OCI-LY7 (cell line): ENCODE measurements at regions not wholly inside any gene's neighbourhood (a gene's known extent, or its start where the extent isn't known, plus 50 kb on each side); places are given as distances from the start of the nearest gene placed in this dataset.

Source experiments
- BruUV-seq: library from RNA; stranded (reverse); fragments of 400-500 nt; replicated peaks from 2 replicates; lab custom pipeline; 2021; lab: Mats Ljungman, UMichigan
- CTCF ChIA-PET: fragments of 300-600 bp; sonication (Branson Sonifier 250); formaldehyde crosslinking; loops from one replicate; lab custom pipeline; 2022; ENCODE audit warnings: antibody characterized with exemption; ENCODE audit not compliant: unreplicated experiment; lab: Charles Lee
- POLR2A ChIA-PET: fragments of 300-600 bp; sonication (Branson Sonifier 250); formaldehyde crosslinking; loops from one replicate; lab custom pipeline; 2022; ENCODE audit warnings: antibody characterized with exemption; lab: Charles Lee
- DNase-seq: peaks from one replicate; pipeline ENCODE4 v3.0.0-alpha.2; 2015; ENCODE audit warnings: low spot score
- H2AFZ ChIP-seq: fragments of 200-600 bp; sonication (generic), shearing (Covaris generic); 2 replicates; pipeline ENCODE4 v1.6.1; 2014; ENCODE audit warnings: mild to moderate bottlenecking, antibody characterized with exemption, low read length, moderate library complexity
- H3K27ac ChIP-seq: fragments of 200-600 bp; sonication (generic); 2 replicates; pipeline ENCODE4 v1.5.1; 2014; ENCODE audit warnings: mixed run types, low read depth, mild to moderate bottlenecking, moderate library complexity, low read length, inconsistent platforms; ENCODE audit not compliant: poor library complexity, severe bottlenecking
- H3K36me3 ChIP-seq: fragments of 200-600 bp; sonication (generic); 2 replicates; pipeline ENCODE4 v1.6.1; 2014; ENCODE audit warnings: mild to moderate bottlenecking, antibody characterized with exemption, low read length, moderate library complexity, mixed read lengths; ENCODE audit not compliant: insufficient read depth
- H3K4me1 ChIP-seq: fragments of 200-600 bp; sonication (generic); 2 replicates; pipeline ENCODE4 v1.5.1; 2014; ENCODE audit warnings: mild to moderate bottlenecking, low read length; ENCODE audit not compliant: insufficient read depth, poor library complexity, severe bottlenecking
- H3K4me2 ChIP-seq: fragments of 200-600 bp; sonication (generic); 2 replicates; pipeline ENCODE4 v1.6.1; 2014; ENCODE audit warnings: mild to moderate bottlenecking, low read length
- H3K4me3 ChIP-seq: fragments of 200-600 bp; sonication (generic); 2 replicates; pipeline ENCODE4 v1.5.1; 2014; ENCODE audit warnings: mild to moderate bottlenecking, low read depth, low read length; ENCODE audit not compliant: poor library complexity, severe bottlenecking
- H3K79me2 ChIP-seq: fragments of 200-600 bp; sonication (generic); 2 replicates; pipeline ENCODE4 v1.6.1; 2016; ENCODE audit warnings: low read depth, mild to moderate bottlenecking, low read length, moderate library complexity, mixed read lengths; ENCODE audit not compliant: insufficient read depth
- H3K9me2 ChIP-seq: fragments of 200-600 bp; sonication (generic); 2 replicates; pipeline ENCODE4 v1.6.1; 2016; ENCODE audit warnings: mild to moderate bottlenecking, low read length, mixed read lengths; ENCODE audit not compliant: insufficient read depth
- H3K9me3 ChIP-seq: fragments of 200-600 bp; sonication (generic); 2 replicates; pipeline ENCODE4 v1.6.1; 2014; ENCODE audit warnings: mild to moderate bottlenecking, mixed run types, low read length, mixed read lengths
- H4K20me1 ChIP-seq: fragments of 200-600 bp; sonication (generic); 2 replicates; pipeline ENCODE4 v1.6.1; 2014; ENCODE audit warnings: mild to moderate bottlenecking, antibody characterized with exemption, low read length, moderate library complexity, mixed read lengths; ENCODE audit not compliant: insufficient read depth
- EZH2phosphoT487 ChIP-seq: fragments of 200-600 bp; sonication (generic); IDR thresholded peaks from 2 replicates; pipeline ENCODE4 v1.6.1; 2018; ENCODE audit warnings: low read depth, borderline replicate concordance, mild to moderate bottlenecking, mixed run types, antibody characterized with exemption, low read length, moderate library complexity, mixed read lengths
- intact Hi-C: fragments of 100-400 bp; cut with micrococcal nuclease; formaldehyde crosslinking; loops from one replicate; pipeline ENCODE4 v1.10.0; 2022; ENCODE audit not compliant: unreplicated experiment
- TF ChIP-seq, protein P1 (sequence below): fragments of 200-600 bp; sonication (generic); conservative IDR thresholded peaks from 2 replicates; pipeline ENCODE4 v1.5.1; 2014; ENCODE audit warnings: mild to moderate bottlenecking, antibody characterized with exemption, low read length, moderate library complexity, mixed read lengths

DNA sequence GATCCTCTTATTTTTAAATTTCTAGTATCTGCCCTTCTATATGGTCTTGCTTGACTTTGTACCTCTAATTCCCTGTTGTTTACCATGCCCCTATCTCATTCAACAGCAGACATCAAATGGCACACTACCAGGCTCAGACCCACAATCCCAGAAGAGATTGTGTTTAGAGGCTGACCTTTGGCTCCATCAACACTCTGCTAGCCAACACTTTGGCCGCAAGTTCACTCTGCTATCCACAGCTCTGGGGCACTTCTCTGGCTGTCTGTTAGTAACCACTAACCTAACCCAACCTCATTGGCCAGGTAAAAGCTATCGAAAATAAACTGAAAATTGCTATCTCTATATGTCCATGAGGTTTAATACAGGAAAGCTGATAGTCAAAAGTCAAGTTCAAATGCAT lies 646.0 kb upstream of the CCDC54 start:
- no TSS peak for BruUV-seq
- no peak for TF ChIP-seq EZH2phosphoT487
- TF ChIP-seq, protein P1, sequence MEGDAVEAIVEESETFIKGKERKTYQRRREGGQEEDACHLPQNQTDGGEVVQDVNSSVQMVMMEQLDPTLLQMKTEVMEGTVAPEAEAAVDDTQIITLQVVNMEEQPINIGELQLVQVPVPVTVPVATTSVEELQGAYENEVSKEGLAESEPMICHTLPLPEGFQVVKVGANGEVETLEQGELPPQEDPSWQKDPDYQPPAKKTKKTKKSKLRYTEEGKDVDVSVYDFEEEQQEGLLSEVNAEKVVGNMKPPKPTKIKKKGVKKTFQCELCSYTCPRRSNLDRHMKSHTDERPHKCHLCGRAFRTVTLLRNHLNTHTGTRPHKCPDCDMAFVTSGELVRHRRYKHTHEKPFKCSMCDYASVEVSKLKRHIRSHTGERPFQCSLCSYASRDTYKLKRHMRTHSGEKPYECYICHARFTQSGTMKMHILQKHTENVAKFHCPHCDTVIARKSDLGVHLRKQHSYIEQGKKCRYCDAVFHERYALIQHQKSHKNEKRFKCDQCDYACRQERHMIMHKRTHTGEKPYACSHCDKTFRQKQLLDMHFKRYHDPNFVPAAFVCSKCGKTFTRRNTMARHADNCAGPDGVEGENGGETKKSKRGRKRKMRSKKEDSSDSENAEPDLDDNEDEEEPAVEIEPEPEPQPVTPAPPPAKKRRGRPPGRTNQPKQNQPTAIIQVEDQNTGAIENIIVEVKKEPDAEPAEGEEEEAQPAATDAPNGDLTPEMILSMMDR: no peak

DNA sequence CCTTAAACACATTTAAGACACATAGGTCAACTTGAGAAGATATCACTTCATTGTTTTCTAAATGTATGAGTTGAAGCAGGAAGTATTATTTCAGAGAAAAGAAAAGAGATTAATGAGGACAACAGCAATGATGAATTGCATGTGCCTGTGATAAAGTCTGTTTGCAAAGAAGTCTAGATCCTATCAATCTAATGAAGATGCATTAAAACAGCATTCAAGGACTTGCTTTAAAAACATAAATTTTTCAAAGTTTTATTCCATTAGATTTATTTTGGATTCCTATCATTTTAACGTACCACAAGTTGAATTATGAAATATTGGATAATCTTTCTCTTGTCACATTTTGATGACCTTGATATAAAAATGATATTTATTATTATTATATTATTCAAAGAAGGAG lies 642.5 kb upstream of the CCDC54 start:
- DNase-seq: no peak
- CTCF ChIA-PET: no interaction called here
- H3K79me2 ChIP-seq: no peaks in the 10 kb centered on the region
- TF ChIP-seq, protein P1: no peak
- no peak for TF ChIP-seq EZH2phosphoT487
- intact Hi-C loops: no loop called here
- no peaks in the 10 kb centered on the region for H3K9me3 ChIP-seq
- no peak overlapping the region for H3K4me3 ChIP-seq
- no peak overlapping the region for H2AFZ ChIP-seq
- H3K4me1 ChIP-seq: no peaks in the 10 kb centered on the region
- no peaks in the 10 kb centered on the region for H3K9me2 ChIP-seq
- no TSS peak for BruUV-seq
- H3K27ac ChIP-seq: no peak overlapping the region
- H3K4me2 ChIP-seq: no peak overlapping the region
- H3K36me3 ChIP-seq: no peaks in the 10 kb centered on the region
- POLR2A ChIA-PET: interaction anchor here (0.7 kb wide), 1 partner anchor 1258 kb away, joined by 3 read pairs; no protein-coding TSS in a partner anchor
- H4K20me1 ChIP-seq: no peaks in the 10 kb centered on the region

More for the DNA sequence above, 646.0 kb upstream of the CCDC54 start:
- Histone ChIP-seq H3K9me2 (no peaks in the 10 kb centered on the region), H3K4me2 (no peak overlapping the region), H3K4me1 (no peaks in the 10 kb centered on the region), H2AFZ (no peak overlapping the region), H3K9me3 (no peaks in the 10 kb centered on the region), H3K79me2 (no peaks in the 10 kb centered on the region), H3K36me3 (no peaks in the 10 kb centered on the region), H4K20me1 (no peaks in the 10 kb centered on the region), H3K4me3 (no peak overlapping the region), H3K27ac (no peak overlapping the region)
- ChIA-PET POLR2A (interaction anchor here (0.9 kb wide), 1 partner anchor 530 kb away, joined by 3 read pairs; no protein-coding TSS in a partner anchor), CTCF (no interaction called here)
- intact Hi-C loops: no loop called here
- no peak for DNase-seq

DNA sequence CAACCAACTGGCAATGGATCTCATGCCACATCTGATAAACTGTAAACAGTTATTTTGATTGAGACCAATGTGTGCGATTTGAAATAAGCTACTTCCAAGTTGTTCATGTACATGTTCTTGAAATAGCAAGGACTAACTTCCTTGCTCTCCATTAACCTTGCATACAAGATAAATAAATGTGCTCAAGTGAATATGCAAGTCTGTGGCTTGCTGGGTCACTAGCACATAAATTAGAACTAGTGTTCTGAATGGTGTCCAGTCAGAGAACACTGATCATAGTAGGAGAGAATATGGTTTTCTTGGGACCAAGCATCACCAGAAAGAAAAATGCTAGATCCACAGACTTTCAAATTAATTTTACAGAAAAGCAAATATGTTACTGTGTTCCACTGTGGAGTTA lies 640.0 kb upstream of the CCDC54 start:
- POLR2A ChIA-PET: no interaction called here

More for the DNA sequence above, 640.0 kb upstream of the CCDC54 start:
- no peaks in the 10 kb centered on the region for H3K36me3 ChIP-seq
- CTCF ChIA-PET: no interaction called here
- H3K79me2 ChIP-seq: no peaks in the 10 kb centered on the region
- H3K4me2 ChIP-seq: no peak overlapping the region
- no peak overlapping the region for H3K27ac ChIP-seq
- no peak overlapping the region for H2AFZ ChIP-seq
- H3K9me2 ChIP-seq: no peaks in the 10 kb centered on the region
- no peaks in the 10 kb centered on the region for H4K20me1 ChIP-seq
- BruUV-seq: no TSS peak
- no peak overlapping the region for H3K4me3 ChIP-seq
- no peak for TF ChIP-seq EZH2phosphoT487
- TF ChIP-seq, protein P1: no peak
- H3K9me3 ChIP-seq: no peaks in the 10 kb centered on the region
- H3K4me1 ChIP-seq: no peaks in the 10 kb centered on the region
- intact Hi-C loops: no loop called here
- no peak for DNase-seq
